ENCODE measurements at regions not wholly inside any gene's neighbourhood (a gene's known extent, or its start where the extent isn't known, plus 50 kb on each side); places are given as distances from the start of the nearest gene placed in this dataset.

DNA sequence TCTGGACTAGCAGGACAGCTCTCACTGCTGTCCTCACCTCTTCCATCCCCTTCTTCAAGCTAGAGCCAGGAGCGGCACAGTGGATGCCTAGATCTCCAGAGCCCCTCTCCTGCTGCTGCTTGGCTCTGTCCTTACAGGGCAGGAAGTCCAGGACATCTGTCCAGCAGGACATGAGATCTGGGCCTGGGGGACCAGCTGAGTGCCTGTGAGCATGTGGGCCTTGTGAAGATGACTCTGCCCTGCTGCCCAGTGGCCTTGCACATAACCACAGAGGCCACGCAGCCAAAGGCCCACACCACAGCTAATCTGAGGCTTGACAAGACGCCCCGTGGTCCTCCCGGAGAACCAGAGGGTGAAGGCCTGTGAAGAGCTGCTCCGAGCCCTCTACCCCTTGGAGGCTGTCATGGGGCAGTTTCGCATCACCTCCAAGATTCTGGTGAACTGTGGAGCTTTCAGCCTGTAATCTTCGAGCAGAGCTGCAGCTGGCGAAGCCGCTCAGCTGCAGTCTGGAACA is 516.7 kb upstream of the HS6ST1 start:
- TF ChIP-seq EZH2 (IDR thresholded peaks at IDR 0.05; ENCODE audit: low read depth) = no peak
- TF ChIP-seq, protein P1, sequence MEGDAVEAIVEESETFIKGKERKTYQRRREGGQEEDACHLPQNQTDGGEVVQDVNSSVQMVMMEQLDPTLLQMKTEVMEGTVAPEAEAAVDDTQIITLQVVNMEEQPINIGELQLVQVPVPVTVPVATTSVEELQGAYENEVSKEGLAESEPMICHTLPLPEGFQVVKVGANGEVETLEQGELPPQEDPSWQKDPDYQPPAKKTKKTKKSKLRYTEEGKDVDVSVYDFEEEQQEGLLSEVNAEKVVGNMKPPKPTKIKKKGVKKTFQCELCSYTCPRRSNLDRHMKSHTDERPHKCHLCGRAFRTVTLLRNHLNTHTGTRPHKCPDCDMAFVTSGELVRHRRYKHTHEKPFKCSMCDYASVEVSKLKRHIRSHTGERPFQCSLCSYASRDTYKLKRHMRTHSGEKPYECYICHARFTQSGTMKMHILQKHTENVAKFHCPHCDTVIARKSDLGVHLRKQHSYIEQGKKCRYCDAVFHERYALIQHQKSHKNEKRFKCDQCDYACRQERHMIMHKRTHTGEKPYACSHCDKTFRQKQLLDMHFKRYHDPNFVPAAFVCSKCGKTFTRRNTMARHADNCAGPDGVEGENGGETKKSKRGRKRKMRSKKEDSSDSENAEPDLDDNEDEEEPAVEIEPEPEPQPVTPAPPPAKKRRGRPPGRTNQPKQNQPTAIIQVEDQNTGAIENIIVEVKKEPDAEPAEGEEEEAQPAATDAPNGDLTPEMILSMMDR (conservative IDR thresholded peaks at IDR 0.05) = no peak
